D341Med (cell line): ENCODE measurements at regions not wholly inside any gene's neighbourhood (a gene's known extent, or its start where the extent isn't known, plus 50 kb on each side); places are given as distances from the start of the nearest gene placed in this dataset.

Experiments
- DNase-seq: peaks from one replicate; pipeline ENCODE4 v3.0.0; 2012; ENCODE audit warnings: low spot score

GRCh38 chr10:78716043-78716660 is 352.6 kb upstream of the ZMIZ1 start:
- DNase-seq, result no peak

DNA sequence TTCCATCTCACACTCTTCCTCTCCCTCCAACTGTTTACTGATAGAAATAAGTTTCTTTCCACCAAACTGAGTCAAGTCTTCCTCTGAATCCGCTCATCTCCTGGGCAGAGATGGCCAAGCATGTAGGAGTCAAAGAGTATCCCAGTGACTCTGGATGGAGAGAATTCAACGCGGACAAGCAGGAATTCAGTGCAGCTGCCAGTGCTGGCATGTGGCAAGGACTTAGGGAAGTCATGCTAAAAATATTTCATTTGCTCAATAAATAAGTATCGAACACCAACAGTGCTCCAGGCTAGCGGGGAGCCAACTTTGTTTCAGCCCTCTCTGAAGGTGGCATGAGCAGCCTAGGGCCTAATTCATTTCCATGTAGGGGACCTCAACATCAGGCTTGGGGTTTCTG is 351.6 kb upstream of the ZMIZ1 start:
- DNase-seq, result no peak

DNA sequence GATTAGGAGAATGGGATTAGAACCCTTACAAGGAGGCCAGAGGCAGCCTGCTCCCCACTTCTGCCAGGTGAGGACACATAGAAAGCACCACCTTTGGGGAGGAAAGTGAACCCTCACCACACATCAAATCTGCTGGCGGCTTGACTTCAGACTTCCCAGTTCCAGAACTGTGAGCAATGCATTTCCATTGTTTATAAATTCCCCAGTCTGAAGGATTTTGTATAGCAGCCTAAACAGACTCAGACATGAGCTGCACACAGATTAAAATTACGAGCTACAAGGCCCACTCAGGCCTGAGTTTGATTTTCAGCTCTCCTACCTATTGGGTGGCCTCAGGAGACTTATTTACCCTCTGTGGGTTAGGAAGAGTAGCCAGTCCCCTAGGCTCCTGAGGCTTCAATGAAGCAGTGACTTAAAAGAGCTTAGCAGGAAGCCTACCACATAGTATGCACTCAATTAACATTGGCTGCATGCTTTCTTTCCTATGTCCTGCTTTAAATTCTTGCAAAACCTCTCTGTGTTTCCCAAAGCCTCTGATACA is 350.7 kb upstream of the ZMIZ1 start:
- DNase-seq, result no peak

GRCh38 chr10:78719276-78719675 is 349.5 kb upstream of the ZMIZ1 start:
- DNase-seq, result no peak

- no peak for DNase-seq
Measured at GRCh38 chr10:78720091-78720490, 348.7 kb upstream of the ZMIZ1 start.

DNA sequence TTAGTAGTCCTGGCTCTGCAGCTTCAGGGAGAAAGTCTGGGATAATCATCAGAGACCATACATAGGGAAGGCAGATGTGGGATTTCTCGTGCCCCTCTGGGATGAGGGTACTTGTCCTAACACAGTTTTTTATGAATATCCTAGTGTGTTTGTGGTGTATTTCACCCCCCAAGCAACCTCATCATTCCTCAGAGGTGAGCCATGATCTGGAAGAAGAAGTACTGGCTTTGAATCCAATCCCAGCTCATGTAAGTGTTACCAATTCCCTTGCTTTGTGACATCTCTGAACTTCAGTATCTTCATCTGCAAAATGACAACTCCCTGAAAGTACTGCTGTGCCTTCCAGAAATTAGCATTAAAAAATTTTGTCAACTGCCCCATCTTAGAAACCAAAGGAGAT is 347.5 kb upstream of the ZMIZ1 start:
- DNase-seq, result no peak

DNA sequence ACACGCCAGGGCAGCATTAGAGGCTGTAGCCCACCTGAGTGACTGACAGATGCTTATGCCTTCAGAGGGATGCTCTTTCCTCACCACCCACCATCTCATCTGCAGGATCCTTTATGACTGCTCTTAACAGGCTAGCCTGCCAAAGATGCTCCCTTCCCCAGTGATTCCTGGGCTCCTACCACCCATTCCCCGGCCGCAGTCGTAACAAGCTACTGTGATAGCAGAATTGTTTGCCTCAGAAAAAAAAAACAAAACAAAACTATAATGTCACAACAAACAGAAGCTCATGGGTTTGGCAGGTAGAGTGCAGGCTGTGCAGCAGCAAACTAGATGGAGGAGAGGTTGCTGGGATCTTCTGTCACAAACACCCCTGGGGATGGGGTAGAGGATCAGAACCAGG is 343.9 kb upstream of the ZMIZ1 start:
- no peak for DNase-seq

GRCh38 chr10:78726171-78726570 is 342.6 kb upstream of the ZMIZ1 start:
- no peak for DNase-seq

DNA sequence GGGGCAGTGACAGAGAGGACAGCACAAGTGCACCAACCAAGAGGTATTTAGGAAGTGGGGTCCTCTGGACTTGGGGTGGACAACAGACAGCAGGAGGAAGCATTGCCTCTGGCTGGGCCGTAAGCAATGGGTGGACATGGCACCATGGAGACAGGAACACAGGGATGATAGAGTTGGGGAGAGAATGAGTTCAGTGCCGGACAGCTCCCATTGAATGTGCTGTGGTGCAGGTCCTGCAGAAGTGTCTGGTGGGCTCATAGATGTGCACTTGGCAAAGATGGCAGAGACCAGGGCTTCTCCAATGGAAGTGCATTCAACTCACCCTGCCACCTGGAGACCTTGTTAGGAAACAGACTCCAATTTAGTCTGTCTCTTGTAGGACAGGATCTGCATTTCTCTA is 341.5 kb upstream of the ZMIZ1 start:
- no peak for DNase-seq

GRCh38 chr10:78727728-78728127 is 341.0 kb upstream of the ZMIZ1 start:
- no peak for DNase-seq

- DNase-seq, result no peak
Measured at GRCh38 chr10:78728176-78728575, 340.6 kb upstream of the ZMIZ1 start.

DNA sequence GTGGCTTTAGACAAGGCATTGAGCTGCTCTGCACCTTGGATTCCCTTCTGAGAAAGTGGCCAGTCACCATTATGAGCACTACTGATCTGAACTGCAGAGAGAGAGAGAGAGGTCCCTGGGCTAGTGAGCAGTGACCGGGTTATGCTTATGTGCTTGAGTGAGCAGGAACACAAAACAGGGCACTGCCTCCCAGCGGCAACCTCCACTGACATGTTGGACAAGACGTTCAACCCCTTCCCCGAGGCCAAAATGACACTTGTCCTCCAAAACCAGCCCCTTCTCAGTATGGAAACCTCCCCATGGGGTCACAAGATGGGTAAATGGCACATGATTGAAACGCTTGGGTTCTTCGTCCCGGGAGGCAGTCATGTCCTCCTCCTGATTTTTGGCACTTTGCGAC is 339.4 kb upstream of the ZMIZ1 start:
- DNase-seq, result no peak

- no peak for DNase-seq
Measured at GRCh38 chr10:78729800-78730199, 339.0 kb upstream of the ZMIZ1 start.

- DNase-seq, result no peak
Measured at GRCh38 chr10:78730754-78731153, 338.0 kb upstream of the ZMIZ1 start.

- DNase-seq, result no peak
Measured at GRCh38 chr10:78731675-78732074, 337.1 kb upstream of the ZMIZ1 start.

DNA sequence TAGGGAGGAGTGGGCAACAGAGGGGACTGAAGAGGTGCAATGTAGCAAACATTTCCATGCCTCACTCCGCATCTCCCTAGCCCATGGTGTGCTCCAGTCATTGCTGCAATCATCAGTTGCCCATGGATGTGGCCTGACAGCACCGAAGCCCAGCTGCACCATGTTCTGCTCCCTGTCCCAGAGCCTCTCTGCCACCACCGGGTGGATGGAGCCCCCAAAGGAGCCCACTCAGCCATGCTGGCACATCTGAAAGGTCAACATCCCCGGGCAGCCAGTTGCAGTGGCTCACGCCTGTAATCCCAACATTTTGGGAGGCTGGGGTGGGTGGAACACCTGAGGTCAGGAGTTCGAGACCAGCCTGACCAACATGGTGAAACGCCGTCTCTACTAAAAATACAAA is 336.4 kb upstream of the ZMIZ1 start:
- no peak for DNase-seq

DNA sequence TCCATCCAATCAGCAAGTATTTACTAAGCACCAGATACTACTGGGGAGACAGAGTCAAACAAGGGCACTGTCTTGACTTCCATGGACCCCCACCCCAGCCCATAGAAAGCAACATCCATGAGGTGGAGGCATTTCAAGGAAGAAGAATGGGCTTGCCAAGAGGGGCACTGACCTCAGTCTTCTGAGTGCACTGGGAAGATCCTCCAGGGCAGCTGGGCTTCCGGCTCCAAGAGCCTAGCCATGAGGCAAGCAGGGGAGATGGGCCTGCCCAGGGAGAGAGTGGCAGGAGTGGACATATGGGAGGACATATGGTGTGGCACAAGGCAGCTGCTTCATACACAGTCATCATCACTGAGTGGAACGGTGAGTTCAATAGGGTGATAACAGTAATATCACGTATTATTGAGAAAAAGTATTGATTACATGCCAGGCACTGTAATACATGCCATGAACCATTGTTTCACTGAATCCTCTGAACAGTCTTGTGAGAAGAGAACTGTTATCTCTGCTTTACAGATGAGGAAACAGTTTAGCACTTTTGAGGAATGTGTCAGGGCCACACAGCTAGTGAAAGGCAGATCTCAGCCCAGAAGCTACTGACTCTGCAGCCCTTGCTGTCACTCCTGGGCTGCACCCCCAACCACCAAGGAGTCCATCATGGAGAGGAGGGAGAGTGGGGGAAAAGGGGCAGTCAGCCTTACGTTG is 331.7 kb upstream of the ZMIZ1 start:
- no peak for DNase-seq

DNA sequence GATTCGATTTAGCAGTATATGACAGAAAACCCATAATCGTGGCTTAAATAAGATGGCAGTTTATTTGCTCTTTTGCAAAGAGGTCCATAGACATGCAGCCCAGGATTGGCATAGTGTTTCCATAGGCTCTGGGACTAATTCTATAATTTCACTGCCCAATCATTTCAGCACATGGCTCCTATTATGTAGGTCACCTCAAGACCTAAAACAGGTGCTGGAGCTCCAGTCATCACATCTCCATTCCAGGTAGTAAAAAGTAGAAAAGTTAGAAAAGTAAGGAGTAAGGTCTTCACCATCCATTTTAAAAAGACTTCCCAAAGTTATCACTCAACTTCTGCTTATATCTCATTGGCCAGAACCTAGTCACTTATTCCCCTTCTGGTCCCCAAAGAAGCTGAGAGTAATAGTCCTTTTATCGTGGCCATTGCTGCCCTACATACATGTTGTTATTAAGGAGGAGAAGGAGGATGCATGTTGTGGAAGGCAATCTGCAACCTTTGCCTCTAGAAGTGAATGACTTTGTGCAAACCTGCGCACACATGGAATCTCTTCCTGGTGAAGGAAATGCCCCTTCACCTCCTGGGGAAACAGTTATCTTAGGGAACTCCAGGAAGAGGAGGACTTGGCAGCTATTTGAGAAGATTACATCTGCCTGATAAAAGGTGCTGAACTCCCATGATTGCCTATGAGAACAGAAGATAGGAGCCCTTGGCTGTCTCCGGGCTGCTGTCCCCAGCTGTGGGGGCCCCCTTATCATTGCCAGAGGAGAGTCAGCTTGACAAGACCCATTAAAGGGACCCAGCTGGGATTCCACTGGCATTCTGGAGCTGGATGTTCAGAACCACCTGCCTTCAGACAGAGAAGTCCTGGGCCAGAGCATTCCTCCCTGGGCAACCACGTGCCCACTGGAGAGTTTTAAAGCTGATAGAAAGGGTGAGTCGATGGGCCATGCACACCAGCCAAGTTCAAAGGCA is 330.6 kb upstream of the ZMIZ1 start:
- no peak for DNase-seq

DNA sequence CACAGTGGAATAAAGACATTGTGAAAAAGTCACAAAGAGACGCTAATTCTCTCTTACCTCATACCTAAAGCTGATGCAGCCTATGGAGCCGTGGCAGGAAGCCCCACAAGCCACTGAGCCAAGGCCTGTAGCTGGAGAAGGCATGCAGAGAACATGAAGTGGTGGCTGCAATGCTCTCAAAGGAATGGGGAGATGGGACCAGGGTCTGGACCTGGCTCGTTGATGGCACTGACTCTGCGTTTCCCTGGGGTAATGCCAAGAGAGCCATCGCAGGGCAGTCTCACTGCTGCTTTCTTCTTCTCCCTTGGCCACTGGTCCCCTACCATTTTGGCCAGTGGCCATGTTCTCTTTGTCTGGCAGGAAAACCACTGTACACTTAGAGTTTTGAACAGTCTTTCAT is 329.9 kb upstream of the ZMIZ1 start:
- DNase-seq, result no peak

DNA sequence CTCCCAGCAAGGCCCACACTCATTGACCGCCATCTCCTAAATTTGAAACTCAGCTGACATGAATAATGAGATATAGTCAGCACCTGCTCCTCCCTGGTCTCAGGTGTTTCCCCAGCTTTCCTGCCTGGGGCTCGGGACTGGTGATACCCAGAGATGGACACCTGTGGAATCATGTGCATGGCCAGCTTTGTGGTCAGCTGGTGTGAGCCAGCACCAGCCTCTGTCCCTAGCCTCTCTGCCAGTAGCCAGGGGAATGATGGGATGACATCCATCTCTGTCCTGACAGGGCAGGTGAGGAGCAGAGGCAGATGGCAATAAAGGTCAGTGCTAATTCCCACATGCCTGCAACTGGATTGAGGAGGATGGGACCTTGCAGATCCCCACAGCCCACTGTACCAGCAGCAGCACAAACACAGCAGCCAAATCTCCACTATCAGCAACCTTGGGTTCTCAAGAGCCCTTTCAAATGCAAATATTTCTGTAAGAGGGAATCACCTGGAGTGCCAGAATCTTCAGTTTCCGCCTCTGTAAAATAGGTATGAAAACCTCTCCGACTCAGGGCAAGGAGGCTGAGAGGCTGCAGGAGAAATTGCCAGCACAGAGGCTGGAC is 329.2 kb upstream of the ZMIZ1 start:
- no peak for DNase-seq

DNA sequence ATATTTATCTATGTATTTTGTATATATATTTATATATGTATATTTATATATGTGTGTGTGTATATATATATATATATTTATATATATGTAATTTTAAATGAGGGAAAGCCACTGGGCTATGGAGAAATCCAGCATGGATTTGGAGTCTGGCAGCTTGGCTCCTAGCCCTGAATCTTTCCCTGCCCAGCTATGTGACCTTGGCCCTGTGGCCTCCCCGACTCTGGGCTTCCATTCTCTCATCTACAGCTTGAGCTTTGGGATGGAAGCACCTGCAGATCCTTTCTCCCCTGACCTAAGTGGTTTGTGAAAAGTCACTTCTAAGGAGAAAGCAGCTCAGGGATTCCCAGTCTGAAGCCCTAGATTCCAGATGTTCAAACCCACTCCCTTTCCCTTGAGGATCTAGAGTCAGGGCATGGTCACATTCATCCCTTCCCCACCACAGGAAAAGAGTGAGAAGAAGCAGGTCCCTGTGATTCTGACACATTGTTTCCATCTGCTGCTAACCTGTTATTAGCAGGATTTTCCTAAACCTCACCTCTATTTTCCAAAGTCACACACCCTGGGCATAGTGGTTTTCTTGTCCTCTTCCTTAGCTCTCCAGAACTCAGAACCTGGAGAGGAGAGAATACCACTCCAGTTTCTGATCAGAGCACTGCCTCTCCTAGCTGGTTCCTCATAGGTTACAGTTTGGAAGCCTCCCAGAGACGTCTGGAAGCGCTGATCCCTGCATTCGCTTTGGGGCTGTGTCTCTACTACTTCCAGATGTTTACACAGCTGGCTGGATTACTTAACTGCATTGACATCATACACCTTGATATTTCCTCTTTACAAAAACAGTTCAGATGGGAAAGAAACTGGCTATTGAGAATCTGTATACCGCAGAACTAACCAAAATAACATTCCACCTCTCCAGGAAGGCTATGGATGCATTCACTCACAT is 327.5 kb upstream of the ZMIZ1 start:
- no peak for DNase-seq
